Panc1 (cell line): ENCODE measurements at regions not wholly inside any gene's neighbourhood (a gene's known extent, or its start where the extent isn't known, plus 50 kb on each side); places are given as distances from the start of the nearest gene placed in this dataset.

Experiments
- POLR2AphosphoS5 ChIP-seq: IDR thresholded peaks from 2 replicates; pipeline ENCODE4 v1.6.1; 2012; ENCODE audit warnings: mild to moderate bottlenecking, low read depth, low read length, moderate library complexity
- SIN3A ChIP-seq: IDR thresholded peaks from 2 replicates; pipeline ENCODE4 v1.6.1; 2012; ENCODE audit warnings: low read depth, mild to moderate bottlenecking, low read length, moderate library complexity, borderline replicate concordance; ENCODE audit not compliant: insufficient read depth
- TF ChIP-seq, protein P1 (sequence below): fragments of 450-650 bp; IDR thresholded peaks from 2 replicates; pipeline ENCODE4 v1.5.1; 2017; ENCODE audit warnings: mild to moderate bottlenecking
- TF ChIP-seq, protein P2 (sequence below), 2 experiments: IDR thresholded peaks; 2 replicates each; pipeline ENCODE4 v1.6.1; 2011 to 2012; ENCODE audit warnings: low read depth in 2 of 2, control low read depth in 1 of 2, low read length in 1 of 2, mild to moderate bottlenecking in 1 of 2, moderate library complexity in 1 of 2; ENCODE audit not compliant: insufficient read depth in 1 of 2

DNA sequence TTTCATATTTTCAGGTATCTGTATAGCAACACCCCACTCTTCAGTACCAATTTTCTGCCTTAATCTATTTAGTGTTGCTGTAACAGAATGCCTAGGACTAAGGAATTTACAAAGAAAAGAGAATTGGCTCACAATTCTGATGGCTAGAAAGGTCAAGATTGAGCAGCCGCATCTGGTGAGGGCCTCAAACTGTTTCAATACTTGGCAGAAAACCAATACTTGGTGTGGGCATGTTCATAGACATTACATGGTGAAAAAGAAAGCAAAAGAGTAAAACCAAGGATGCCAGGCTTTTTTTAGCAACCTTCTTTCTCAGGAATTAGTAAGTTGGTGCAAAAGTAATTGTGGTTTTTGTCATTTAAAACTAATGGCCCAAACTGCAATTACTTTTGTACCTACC lies 1041.1 kb upstream of the CDH6 start:
- TF ChIP-seq, protein P1, sequence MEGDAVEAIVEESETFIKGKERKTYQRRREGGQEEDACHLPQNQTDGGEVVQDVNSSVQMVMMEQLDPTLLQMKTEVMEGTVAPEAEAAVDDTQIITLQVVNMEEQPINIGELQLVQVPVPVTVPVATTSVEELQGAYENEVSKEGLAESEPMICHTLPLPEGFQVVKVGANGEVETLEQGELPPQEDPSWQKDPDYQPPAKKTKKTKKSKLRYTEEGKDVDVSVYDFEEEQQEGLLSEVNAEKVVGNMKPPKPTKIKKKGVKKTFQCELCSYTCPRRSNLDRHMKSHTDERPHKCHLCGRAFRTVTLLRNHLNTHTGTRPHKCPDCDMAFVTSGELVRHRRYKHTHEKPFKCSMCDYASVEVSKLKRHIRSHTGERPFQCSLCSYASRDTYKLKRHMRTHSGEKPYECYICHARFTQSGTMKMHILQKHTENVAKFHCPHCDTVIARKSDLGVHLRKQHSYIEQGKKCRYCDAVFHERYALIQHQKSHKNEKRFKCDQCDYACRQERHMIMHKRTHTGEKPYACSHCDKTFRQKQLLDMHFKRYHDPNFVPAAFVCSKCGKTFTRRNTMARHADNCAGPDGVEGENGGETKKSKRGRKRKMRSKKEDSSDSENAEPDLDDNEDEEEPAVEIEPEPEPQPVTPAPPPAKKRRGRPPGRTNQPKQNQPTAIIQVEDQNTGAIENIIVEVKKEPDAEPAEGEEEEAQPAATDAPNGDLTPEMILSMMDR, result no peak
- TF ChIP-seq, protein P2, sequence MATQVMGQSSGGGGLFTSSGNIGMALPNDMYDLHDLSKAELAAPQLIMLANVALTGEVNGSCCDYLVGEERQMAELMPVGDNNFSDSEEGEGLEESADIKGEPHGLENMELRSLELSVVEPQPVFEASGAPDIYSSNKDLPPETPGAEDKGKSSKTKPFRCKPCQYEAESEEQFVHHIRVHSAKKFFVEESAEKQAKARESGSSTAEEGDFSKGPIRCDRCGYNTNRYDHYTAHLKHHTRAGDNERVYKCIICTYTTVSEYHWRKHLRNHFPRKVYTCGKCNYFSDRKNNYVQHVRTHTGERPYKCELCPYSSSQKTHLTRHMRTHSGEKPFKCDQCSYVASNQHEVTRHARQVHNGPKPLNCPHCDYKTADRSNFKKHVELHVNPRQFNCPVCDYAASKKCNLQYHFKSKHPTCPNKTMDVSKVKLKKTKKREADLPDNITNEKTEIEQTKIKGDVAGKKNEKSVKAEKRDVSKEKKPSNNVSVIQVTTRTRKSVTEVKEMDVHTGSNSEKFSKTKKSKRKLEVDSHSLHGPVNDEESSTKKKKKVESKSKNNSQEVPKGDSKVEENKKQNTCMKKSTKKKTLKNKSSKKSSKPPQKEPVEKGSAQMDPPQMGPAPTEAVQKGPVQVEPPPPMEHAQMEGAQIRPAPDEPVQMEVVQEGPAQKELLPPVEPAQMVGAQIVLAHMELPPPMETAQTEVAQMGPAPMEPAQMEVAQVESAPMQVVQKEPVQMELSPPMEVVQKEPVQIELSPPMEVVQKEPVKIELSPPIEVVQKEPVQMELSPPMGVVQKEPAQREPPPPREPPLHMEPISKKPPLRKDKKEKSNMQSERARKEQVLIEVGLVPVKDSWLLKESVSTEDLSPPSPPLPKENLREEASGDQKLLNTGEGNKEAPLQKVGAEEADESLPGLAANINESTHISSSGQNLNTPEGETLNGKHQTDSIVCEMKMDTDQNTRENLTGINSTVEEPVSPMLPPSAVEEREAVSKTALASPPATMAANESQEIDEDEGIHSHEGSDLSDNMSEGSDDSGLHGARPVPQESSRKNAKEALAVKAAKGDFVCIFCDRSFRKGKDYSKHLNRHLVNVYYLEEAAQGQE (IDR thresholded peaks at IDR 0.05; ENCODE audit: insufficient read depth in 1 of 2, low read depth in 2 of 2, low read length in 1 of 2), result no peak
- TF ChIP-seq POLR2AphosphoS5 (no peak), SIN3A (no peak)
